Upper lobe of left lung (tissue), 6 donors: ENCODE measurements at regions not wholly inside any gene's neighbourhood (a gene's known extent, or its start where the extent isn't known, plus 50 kb on each side); places are given as distances from the start of the nearest gene placed in this dataset.
"Not testable (repeated sequence)": the region's sequence is repeated elsewhere in the genome, so short reads cannot be mapped to it uniquely, and the experiment has no call there.

Experiments used
- ATAC-seq, 2 donors: fragments of 200-7000 bp; cut with Tn5 transposase; one replicate each; pipeline ENCODE4 v1.9.1; 2022; ENCODE audit warnings: mild to moderate bottlenecking in 2 of 2, moderate library complexity in 2 of 2; ENCODE audit not compliant: low FRiP score in 2 of 2
- DNase-seq, 2 donors: peaks; one replicate each; pipeline ENCODE4 v3.0.0-alpha.2; 2019 to 2020
- H3K27ac ChIP-seq, 4 donors: fragments of 200-600 bp; sonication (generic); one replicate each; pipeline ENCODE4 v1.5.1; 2016 to 2019
- H3K27me3 ChIP-seq, 4 donors: fragments of 200-600 bp; sonication (generic); one replicate each; pipeline ENCODE4 v1.5.1; 2017 to 2019
- H3K36me3 ChIP-seq, 4 donors: fragments of 200-600 bp; sonication (generic); one replicate each; pipeline ENCODE4 v1.5.1; 2016 to 2019
- H3K4me1 ChIP-seq, 4 donors: fragments of 200-600 bp; sonication (generic); one replicate each; pipeline ENCODE4 v1.5.1; 2018 to 2019
- H3K4me3 ChIP-seq, 4 donors: fragments of 200-600 bp; sonication (generic); one replicate each; pipeline ENCODE4 v1.5.1; 2017 to 2019; ENCODE audit warnings: mild to moderate bottlenecking in 2 of 4, moderate library complexity in 1 of 4
- H3K9me3 ChIP-seq, 4 donors: fragments of 200-600 bp; sonication (generic); one replicate each; pipeline ENCODE4 v1.5.1; 2018 to 2019
- WGBS, 2 donors: methylation state at CpG; one replicate each; pipeline ENCODE4 v1.1.5; 2017 to 2018; 5-methylcytosine and 5-hydroxymethylcytosine counted together
- donor health status: DM: no; HTN: no; CAD: no; lungs with moderate emphysema.
- donor health status: DM: no; HTN: yes; CAD: no; lungs with severe emphysema.

GRCh38 chr2:87132577-87132976 is 110.9 kb upstream of the PLGLB1 start:
- not testable (repeated sequence) for H3K27ac ChIP-seq, H3K9me3 ChIP-seq, H3K4me3 ChIP-seq, H3K27me3 ChIP-seq, H3K36me3 ChIP-seq, H3K4me1 ChIP-seq, ATAC-seq, DNase-seq
- 86 to 91% methylated on average over 1 of the region's 2 CpGs for WGBS, 2 donors

GRCh38 chr2:87151835-87152493 is 130.3 kb upstream of the PLGLB1 start:
- WGBS, 2 donors, result no CpG with 5 or more reads among the region's 7 CpGs
- not testable (repeated sequence) for H3K4me3 ChIP-seq, H3K9me3 ChIP-seq, DNase-seq, H3K27ac ChIP-seq, H3K27me3 ChIP-seq, H3K4me1 ChIP-seq, H3K36me3 ChIP-seq
- ATAC-seq, result peak; percentile 44 to 68

DNA sequence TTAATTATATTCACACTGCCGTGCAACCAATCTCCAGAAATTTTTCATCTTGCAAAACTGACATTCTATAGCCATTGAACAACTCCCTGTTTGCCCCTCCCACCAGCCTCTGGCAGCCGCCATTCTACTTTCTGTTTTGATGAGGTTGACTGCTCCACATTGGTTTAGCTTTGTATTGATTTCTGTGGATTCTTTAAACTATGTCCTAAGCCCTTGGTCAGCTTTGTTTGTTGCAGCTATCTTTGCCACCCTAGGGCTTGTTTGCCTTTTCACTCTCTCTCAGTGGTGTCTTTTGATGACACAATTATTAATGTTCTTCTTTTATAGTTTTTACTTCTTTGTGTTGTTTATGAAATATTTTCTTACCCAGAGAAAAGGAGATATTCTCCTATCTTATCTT is 152.8 kb upstream of the PLGLB1 start:
- not testable (repeated sequence) for DNase-seq
- 44 to 88% methylated on average over 1 to 2 of the region's 2 CpGs for WGBS, 2 donors

DNA sequence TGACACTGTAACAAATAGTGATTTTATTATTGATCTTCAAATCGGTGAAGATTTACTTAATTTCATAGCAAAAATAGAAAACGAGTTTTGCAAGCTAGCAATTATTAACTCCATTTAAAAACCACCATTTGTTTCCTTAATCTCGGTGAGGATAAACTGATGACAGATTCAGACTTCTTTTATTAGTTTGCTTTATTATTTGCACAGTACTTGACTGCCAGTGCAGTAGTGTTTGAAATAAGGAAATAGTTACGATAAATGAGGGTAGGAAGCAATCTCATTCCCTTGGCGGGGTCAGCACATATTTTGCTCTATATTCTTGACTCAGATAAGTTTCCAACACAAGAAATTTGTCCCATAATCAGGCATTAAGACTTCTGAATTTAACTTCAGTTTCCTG is 161.7 kb upstream of the PLGLB1 start:
- DNase-seq, ATAC-seq, H3K27ac ChIP-seq, H3K27me3 ChIP-seq, H3K36me3 ChIP-seq, H3K9me3 ChIP-seq, H3K4me3 ChIP-seq, H3K4me1 ChIP-seq: not testable (repeated sequence)
- WGBS, 2 donors, result 47% methylated on average over 3 of the region's 5 CpGs; no CpG with 5 or more reads in 1 of the 2 donors

More for the DNA sequence above, 152.8 kb upstream of the PLGLB1 start:
- H3K4me1 ChIP-seq, ATAC-seq, H3K9me3 ChIP-seq, H3K36me3 ChIP-seq, H3K27ac ChIP-seq, H3K27me3 ChIP-seq, H3K4me3 ChIP-seq: not testable (repeated sequence)

DNA sequence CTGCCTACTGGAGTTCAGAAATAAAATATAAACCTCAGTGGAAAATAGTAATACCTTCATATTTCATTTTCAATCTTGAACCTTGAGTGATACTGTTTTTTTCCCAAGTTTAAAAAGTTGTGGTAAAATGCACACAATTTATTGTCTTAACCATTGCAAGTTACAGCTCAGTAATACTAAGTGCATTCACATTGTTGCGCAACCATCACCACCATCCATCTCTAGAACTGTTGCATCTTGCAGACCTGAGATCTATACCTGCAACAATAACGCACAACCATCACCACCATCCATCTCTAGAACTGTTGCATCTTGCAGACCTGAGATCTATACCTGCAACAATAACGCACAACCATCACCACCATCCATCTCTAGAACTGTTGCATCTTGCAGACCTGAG is 162.6 kb upstream of the PLGLB1 start:
- H3K4me1 ChIP-seq, H3K4me3 ChIP-seq, H3K27ac ChIP-seq, H3K27me3 ChIP-seq, H3K9me3 ChIP-seq, DNase-seq, ATAC-seq, H3K36me3 ChIP-seq: not testable (repeated sequence)
- 100% methylated on average over 2 of the region's 3 CpGs; no CpG with 5 or more reads in 1 of the 2 donors for WGBS, 2 donors

DNA sequence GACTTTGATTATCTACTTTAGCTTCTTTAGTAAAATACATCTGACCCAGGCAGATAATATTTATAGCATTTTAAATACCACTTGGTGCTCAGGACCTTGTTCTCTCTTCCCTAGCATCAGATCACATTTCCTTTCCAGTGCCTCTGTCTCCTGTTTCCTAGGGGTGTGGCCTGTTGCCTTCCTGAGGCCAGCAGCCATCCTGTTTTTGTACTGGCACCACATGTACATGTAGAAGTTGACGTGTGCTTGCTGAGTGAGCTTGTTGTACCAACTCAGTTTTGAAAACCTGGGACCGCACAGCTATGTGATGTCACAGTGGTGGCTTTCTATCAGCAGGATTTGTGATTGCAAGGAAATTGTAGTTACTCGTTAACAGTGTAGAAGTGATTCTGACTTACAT is 167.6 kb upstream of the PLGLB1 start:
- H3K36me3 ChIP-seq, H3K4me1 ChIP-seq, ATAC-seq, H3K27me3 ChIP-seq, H3K9me3 ChIP-seq, H3K4me3 ChIP-seq, DNase-seq, H3K27ac ChIP-seq: not testable (repeated sequence)
- WGBS, 2 donors, result 80 to 100% methylated on average over 1 of the region's 3 CpGs

GRCh38 chr2:87193336-87193735 is 171.7 kb upstream of the PLGLB1 start:
- not testable (repeated sequence) for DNase-seq, H3K4me1 ChIP-seq, H3K27ac ChIP-seq, H3K4me3 ChIP-seq, H3K9me3 ChIP-seq, H3K36me3 ChIP-seq, H3K27me3 ChIP-seq
- WGBS, 2 donors, result 36 to 75% methylated on average over 2 of the region's 7 CpGs
- peak in 1 of 2 donors; percentile 39 for ATAC-seq

DNA sequence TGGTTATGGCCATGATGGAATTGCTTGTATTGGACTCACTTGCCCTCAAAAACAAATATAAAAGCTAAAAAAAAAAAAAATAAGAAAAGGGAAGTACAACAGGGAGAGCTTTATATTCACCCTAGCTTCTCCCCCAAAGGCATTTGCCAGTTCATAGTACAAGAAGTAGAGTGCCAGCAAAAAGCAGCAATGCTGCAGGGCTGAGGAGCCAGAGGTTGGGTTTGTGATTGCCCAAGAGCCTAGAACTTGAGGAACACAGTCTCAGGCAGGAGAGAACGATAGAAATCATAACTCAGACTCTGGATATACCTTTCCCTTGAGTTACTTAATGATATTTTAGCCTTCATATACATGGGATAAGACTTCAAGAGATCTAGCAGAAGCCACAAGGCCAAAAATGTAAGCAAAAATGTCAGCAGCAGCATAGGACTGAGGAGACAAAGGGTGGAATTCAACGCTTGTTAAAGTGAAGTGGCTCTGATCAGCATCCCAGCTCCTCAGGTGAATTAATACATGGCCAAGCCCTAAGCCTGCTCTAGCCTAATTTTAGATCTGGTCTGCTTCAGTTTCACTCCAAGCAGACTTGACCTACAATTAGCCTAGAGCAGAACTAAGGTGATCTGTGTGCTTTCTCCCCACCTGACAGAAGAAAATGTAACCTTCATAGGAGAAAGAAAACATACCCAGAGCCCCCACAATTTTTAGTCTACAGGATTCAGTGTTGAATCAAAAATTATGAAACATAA is 172.8 kb upstream of the PLGLB1 start:
- DNase-seq, H3K4me1 ChIP-seq, H3K27ac ChIP-seq, H3K36me3 ChIP-seq, H3K4me3 ChIP-seq, H3K9me3 ChIP-seq, H3K27me3 ChIP-seq, ATAC-seq: not testable (repeated sequence)
- 75% methylated on average over 1 of the region's 2 CpGs; no CpG with 5 or more reads in 1 of the 2 donors for WGBS, 2 donors

DNA sequence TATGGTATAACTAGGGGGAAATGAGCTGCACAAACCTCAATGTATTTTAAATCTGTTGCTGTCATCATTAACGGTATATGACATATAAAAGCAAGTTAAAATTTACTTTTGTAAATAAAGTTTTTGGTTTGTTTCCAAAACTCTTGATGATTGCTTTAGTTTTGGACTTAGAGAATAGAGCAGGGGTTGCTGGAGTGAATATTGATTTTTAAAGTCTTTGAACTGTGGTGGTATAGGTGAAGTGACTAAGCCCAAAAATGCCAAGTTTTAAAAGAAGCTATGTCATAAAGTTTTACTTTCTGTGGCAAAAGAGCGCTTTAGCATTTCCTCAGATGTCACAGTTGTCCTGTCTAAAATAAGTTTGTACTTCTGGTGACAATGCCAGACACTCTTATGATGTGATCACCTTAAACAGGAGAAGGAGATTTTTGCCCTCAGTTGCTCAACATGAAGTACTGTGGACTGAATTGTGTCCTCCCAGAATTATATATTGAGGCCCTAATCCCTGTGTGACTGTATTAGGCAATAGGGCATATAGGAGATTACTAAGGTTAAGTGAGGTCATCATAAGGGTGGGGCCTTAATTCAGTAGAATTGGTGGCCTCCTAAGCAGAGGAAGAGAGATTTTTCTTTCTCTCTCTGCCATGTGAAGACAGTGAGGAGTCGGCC is 175.2 kb upstream of the PLGLB1 start:
- H3K4me1 ChIP-seq, ATAC-seq, DNase-seq, H3K27ac ChIP-seq, H3K9me3 ChIP-seq, H3K27me3 ChIP-seq, H3K36me3 ChIP-seq, H3K4me3 ChIP-seq: not testable (repeated sequence)
- WGBS, 2 donors, result 100% methylated on average over 3 of the region's 3 CpGs; no CpG with 5 or more reads in 1 of the 2 donors

- not testable (repeated sequence) for ATAC-seq, H3K36me3 ChIP-seq, H3K9me3 ChIP-seq, H3K27me3 ChIP-seq, H3K27ac ChIP-seq, H3K4me1 ChIP-seq, DNase-seq, H3K4me3 ChIP-seq
- 35 to 48% methylated on average over 2 of the region's 2 CpGs for WGBS, 2 donors
Observed at GRCh38 chr2:87198422-87198821, 176.8 kb upstream of the PLGLB1 start.

GRCh38 chr2:87199228-87199627 is 177.6 kb upstream of the PLGLB1 start:
- not testable (repeated sequence) for H3K9me3 ChIP-seq, H3K4me1 ChIP-seq, H3K27ac ChIP-seq, H3K27me3 ChIP-seq, H3K36me3 ChIP-seq, ATAC-seq, DNase-seq, H3K4me3 ChIP-seq
- no CpG with 5 or more reads among the region's 9 CpGs for WGBS, 2 donors

- not testable (repeated sequence) for ATAC-seq, H3K27me3 ChIP-seq, H3K4me3 ChIP-seq, H3K9me3 ChIP-seq, DNase-seq, H3K36me3 ChIP-seq, H3K4me1 ChIP-seq, H3K27ac ChIP-seq
- 90 to 94% methylated on average over 2 to 7 of the region's 8 CpGs for WGBS, 2 donors
Observed at GRCh38 chr2:87204569-87205147, 183.0 kb upstream of the PLGLB1 start.

- not testable (repeated sequence) for H3K27ac ChIP-seq, ATAC-seq, H3K9me3 ChIP-seq, H3K4me1 ChIP-seq, DNase-seq, H3K27me3 ChIP-seq, H3K36me3 ChIP-seq, H3K4me3 ChIP-seq
- WGBS, 2 donors, result 53% methylated on average over 1 of the region's 3 CpGs; no CpG with 5 or more reads in 1 of the 2 donors
Observed at GRCh38 chr2:87212938-87213337, 191.3 kb upstream of the PLGLB1 start.
